ENCODE measurements at regions not wholly inside any gene's neighbourhood (a gene's known extent, or its start where the extent isn't known, plus 50 kb on each side); places are given as distances from the start of the nearest gene placed in this dataset.

DNA sequence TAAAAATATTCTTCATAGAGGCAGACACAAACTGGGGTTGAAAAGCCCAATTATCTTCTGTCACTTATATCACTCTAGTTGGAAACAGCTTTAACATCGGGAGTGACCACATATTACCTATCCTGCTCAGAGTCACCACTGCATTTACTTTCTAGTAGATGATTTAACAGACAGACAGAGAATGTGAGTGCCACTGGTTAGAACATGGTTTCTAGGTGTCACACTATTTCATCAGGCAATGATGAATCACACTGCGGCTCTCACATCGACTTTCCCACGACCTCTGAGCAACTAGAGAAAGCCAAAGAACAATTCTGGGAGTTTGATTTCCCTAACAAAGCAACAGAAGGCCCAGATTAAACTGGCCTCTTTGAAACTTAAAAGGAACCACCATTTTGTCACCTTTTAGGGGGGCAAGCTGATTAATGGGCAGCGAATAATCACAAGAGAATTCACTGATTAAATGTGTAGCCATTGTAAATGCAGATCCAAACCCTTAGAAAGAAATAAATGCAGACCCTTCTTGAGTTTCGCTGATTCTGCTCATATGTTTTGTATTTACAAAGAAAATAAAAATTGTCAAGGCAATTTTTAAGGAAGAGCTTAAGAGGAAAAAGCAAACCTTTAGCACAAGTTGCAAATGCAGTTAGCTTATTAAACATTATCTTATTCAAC is 112.6 kb upstream of the KBTBD8 start:
- Histone ChIP-seq H3K36me3 (ENCODE audit: control insufficient read depth in 4 of 4, insufficient read depth in 3 of 4, low read depth in 1 of 4, low read length in 3 of 4) (no peaks in the 10 kb centered on the region), H3K9ac (ENCODE audit: low read depth in 1 of 2, low read length in 2 of 2) (no peak overlapping the region), H3K27me3 (ENCODE audit: control insufficient read depth in 4 of 4, insufficient read depth in 4 of 4, low read length in 3 of 4) (no peaks in the 10 kb centered on the region), H3K4me1 (ENCODE audit: control insufficient read depth in 4 of 4, insufficient read depth in 4 of 4, low read length in 3 of 4) (no peaks in the 10 kb centered on the region), H3K9me3 (ENCODE audit: control insufficient read depth in 4 of 4, low read length in 3 of 4) (no peaks in the 10 kb centered on the region), H3K4me3 (ENCODE audit: low read depth in 1 of 3, low read length in 3 of 3) (no peak overlapping the region), H3K27ac (ENCODE audit: low read depth in 1 of 2, low read length in 2 of 2) (no peak overlapping the region)
- WGBS: 59% methylated on average over 6 of the region's 6 CpGs
- no peak for DNase-seq (ENCODE audit: low spot score)
- TF ChIP-seq HNF4G (IDR thresholded peaks at IDR 0.05) (no peak), EGR1 (IDR thresholded peaks at IDR 0.05; ENCODE audit: low read depth in 2 of 2) (no peak)
- TF ChIP-seq, protein P1, sequence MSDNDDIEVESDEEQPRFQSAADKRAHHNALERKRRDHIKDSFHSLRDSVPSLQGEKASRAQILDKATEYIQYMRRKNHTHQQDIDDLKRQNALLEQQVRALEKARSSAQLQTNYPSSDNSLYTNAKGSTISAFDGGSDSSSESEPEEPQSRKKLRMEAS (IDR thresholded peaks at IDR 0.05): no peak

DNA sequence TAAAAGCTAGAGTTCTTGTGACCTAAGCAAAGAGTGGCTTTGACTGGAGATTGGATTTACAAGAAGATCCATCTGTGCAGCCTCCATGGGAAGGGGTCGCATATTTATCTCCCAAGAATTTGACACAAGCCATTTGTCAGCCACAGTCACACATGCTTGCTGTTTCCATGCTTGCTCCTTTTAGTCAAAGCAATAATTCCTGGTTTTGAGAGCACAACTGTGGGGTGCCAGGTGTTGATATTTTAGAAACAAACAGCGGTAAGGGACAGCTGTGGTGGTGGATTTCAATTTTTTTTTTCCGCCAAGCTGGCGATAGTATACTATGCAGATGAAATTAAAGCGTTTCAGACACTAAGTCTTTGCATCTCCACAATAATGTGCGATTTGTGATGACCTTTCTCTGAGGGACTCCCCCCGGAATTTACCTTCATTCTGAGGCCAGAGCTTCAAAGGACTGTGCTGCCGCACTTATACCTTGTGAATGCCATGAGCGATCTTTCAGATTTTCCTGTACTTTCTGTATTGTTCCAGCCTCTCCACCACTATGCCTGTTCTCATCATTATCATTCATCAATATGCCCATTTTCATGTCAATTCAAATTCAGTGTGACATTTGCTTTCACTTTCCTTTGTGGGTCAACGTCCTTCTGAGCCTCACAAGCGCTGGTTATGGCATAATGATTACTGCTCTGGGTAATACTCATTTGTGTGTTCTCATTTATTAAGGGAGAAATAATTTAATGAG is 108.2 kb upstream of the KBTBD8 start:
- Histone ChIP-seq H3K9me3 (ENCODE audit: control insufficient read depth in 4 of 4, low read length in 3 of 4) (no peaks in the 10 kb centered on the region), H3K9ac (ENCODE audit: low read depth in 1 of 2, low read length in 2 of 2) (no peak overlapping the region), H3K4me1 (ENCODE audit: control insufficient read depth in 4 of 4, insufficient read depth in 4 of 4, low read length in 3 of 4) (no peaks in the 10 kb centered on the region), H3K36me3 (ENCODE audit: control insufficient read depth in 4 of 4, insufficient read depth in 3 of 4, low read depth in 1 of 4, low read length in 3 of 4) (no peaks in the 10 kb centered on the region), H3K27me3 (ENCODE audit: control insufficient read depth in 4 of 4, insufficient read depth in 4 of 4, low read length in 3 of 4) (no peaks in the 10 kb centered on the region), H3K4me3 (ENCODE audit: low read depth in 1 of 3, low read length in 3 of 3) (no peak overlapping the region), H3K27ac (ENCODE audit: low read depth in 1 of 2, low read length in 2 of 2) (no peak overlapping the region)
- TF ChIP-seq TAF1 (conservative IDR thresholded peaks at IDR 0.05) (no peak), FOXA2 (IDR thresholded peaks at IDR 0.05) (no peak), RAD21 (IDR thresholded peaks at IDR 0.05) (no peak), NR2F2 (IDR thresholded peaks at IDR 0.05) (no peak), JUND (IDR thresholded peaks at IDR 0.05) (no peak), EGR1 (IDR thresholded peaks at IDR 0.05; ENCODE audit: low read depth in 2 of 2) (no peak), FOXA1 (IDR thresholded peaks at IDR 0.05) (no peak), YY1 (IDR thresholded peaks at IDR 0.05) (no peak), HNF4G (IDR thresholded peaks at IDR 0.05) (no peak)
- TF ChIP-seq, protein P1 (IDR thresholded peaks at IDR 0.05): no peak
- TF ChIP-seq, protein P2, sequence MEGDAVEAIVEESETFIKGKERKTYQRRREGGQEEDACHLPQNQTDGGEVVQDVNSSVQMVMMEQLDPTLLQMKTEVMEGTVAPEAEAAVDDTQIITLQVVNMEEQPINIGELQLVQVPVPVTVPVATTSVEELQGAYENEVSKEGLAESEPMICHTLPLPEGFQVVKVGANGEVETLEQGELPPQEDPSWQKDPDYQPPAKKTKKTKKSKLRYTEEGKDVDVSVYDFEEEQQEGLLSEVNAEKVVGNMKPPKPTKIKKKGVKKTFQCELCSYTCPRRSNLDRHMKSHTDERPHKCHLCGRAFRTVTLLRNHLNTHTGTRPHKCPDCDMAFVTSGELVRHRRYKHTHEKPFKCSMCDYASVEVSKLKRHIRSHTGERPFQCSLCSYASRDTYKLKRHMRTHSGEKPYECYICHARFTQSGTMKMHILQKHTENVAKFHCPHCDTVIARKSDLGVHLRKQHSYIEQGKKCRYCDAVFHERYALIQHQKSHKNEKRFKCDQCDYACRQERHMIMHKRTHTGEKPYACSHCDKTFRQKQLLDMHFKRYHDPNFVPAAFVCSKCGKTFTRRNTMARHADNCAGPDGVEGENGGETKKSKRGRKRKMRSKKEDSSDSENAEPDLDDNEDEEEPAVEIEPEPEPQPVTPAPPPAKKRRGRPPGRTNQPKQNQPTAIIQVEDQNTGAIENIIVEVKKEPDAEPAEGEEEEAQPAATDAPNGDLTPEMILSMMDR (IDR thresholded peaks at IDR 0.05; ENCODE audit: low read depth, low read length, missing input control): no peak
- DNase-seq (ENCODE audit: low spot score): no peak
- WGBS: 84% methylated on average over 11 of the region's 11 CpGs

DNA sequence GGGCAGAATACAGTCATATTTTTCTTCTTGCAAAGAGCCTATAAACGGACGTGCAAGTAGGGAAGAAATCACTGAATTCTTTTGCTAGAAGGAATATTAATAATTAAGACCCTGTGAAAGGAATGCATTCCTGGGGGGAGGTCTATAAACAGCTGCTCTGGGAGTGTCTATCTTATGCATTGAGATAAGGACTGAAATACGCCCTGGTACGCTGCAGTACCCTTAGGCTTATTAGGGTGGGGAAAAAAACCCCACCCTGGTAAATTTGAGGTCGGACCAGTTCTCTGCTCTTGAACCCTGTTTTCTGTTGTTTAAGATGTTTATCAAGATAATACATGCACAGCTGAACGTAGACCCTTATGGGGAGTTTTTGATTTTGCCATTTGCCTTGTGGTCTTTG is 100.0 kb upstream of the KBTBD8 start:
- H3K36me3 ChIP-seq (ENCODE audit: control insufficient read depth in 4 of 4, insufficient read depth in 3 of 4, low read depth in 1 of 4, low read length in 3 of 4): no peaks in the 10 kb centered on the region
- no peak for DNase-seq (ENCODE audit: low spot score)
- H3K27me3 ChIP-seq (ENCODE audit: control insufficient read depth in 4 of 4, insufficient read depth in 4 of 4, low read length in 3 of 4): no peaks in the 10 kb centered on the region
- H3K27ac ChIP-seq (ENCODE audit: low read depth in 1 of 2, low read length in 2 of 2): no peak overlapping the region
- H3K4me3 ChIP-seq (ENCODE audit: low read depth in 1 of 3, low read length in 3 of 3): no peak overlapping the region
- H3K9ac ChIP-seq (ENCODE audit: low read depth in 1 of 2, low read length in 2 of 2): no peak overlapping the region
- H3K9me3 ChIP-seq (ENCODE audit: control insufficient read depth in 4 of 4, low read length in 3 of 4): peaks cover 0 to 14% (median 2%) of the 10 kb centered on the region in 4 donors
- 75% methylated on average over 6 of the region's 6 CpGs for WGBS
- no peaks in the 10 kb centered on the region for H3K4me1 ChIP-seq (ENCODE audit: control insufficient read depth in 4 of 4, insufficient read depth in 4 of 4, low read length in 3 of 4)
- no peak for TF ChIP-seq HNF4A (conservative IDR thresholded peaks at IDR 0.05)
- TF ChIP-seq FOXA1 (IDR thresholded peaks at IDR 0.05): no peak
- TF ChIP-seq YY1 (IDR thresholded peaks at IDR 0.05): no peak
- TF ChIP-seq SP1 (IDR thresholded peaks at IDR 0.05): no peak
- TF ChIP-seq, protein P2 (IDR thresholded peaks at IDR 0.05; ENCODE audit: low read depth, low read length, missing input control): no peak
- no peak for TF ChIP-seq JUND (IDR thresholded peaks at IDR 0.05)
- no peak for TF ChIP-seq EGR1 (IDR thresholded peaks at IDR 0.05; ENCODE audit: low read depth in 2 of 2)
- TF ChIP-seq FOXA2 (IDR thresholded peaks at IDR 0.05): no peak
- TF ChIP-seq, protein P3, sequence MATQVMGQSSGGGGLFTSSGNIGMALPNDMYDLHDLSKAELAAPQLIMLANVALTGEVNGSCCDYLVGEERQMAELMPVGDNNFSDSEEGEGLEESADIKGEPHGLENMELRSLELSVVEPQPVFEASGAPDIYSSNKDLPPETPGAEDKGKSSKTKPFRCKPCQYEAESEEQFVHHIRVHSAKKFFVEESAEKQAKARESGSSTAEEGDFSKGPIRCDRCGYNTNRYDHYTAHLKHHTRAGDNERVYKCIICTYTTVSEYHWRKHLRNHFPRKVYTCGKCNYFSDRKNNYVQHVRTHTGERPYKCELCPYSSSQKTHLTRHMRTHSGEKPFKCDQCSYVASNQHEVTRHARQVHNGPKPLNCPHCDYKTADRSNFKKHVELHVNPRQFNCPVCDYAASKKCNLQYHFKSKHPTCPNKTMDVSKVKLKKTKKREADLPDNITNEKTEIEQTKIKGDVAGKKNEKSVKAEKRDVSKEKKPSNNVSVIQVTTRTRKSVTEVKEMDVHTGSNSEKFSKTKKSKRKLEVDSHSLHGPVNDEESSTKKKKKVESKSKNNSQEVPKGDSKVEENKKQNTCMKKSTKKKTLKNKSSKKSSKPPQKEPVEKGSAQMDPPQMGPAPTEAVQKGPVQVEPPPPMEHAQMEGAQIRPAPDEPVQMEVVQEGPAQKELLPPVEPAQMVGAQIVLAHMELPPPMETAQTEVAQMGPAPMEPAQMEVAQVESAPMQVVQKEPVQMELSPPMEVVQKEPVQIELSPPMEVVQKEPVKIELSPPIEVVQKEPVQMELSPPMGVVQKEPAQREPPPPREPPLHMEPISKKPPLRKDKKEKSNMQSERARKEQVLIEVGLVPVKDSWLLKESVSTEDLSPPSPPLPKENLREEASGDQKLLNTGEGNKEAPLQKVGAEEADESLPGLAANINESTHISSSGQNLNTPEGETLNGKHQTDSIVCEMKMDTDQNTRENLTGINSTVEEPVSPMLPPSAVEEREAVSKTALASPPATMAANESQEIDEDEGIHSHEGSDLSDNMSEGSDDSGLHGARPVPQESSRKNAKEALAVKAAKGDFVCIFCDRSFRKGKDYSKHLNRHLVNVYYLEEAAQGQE (IDR thresholded peaks at IDR 0.05): no peak
- no peak for TF ChIP-seq NR2F2 (IDR thresholded peaks at IDR 0.05)
- no peak for TF ChIP-seq RAD21 (IDR thresholded peaks at IDR 0.05)
- TF ChIP-seq, protein P4, sequence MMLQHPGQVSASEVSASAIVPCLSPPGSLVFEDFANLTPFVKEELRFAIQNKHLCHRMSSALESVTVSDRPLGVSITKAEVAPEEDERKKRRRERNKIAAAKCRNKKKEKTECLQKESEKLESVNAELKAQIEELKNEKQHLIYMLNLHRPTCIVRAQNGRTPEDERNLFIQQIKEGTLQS (IDR thresholded peaks at IDR 0.05): no peak
- no peak for TF ChIP-seq GABPA (IDR thresholded peaks at IDR 0.05 in 1 of 2, conservative IDR thresholded peaks at IDR 0.05 in 1 of 2)
- TF ChIP-seq, protein P1 (IDR thresholded peaks at IDR 0.05): no peak
- TF ChIP-seq TAF1 (conservative IDR thresholded peaks at IDR 0.05): no peak

All from liver (tissue), 8 donors.